ENCODE measurements at regions not wholly inside any gene's neighbourhood (a gene's known extent, or its start where the extent isn't known, plus 50 kb on each side); places are given as distances from the start of the nearest gene placed in this dataset.

DNA sequence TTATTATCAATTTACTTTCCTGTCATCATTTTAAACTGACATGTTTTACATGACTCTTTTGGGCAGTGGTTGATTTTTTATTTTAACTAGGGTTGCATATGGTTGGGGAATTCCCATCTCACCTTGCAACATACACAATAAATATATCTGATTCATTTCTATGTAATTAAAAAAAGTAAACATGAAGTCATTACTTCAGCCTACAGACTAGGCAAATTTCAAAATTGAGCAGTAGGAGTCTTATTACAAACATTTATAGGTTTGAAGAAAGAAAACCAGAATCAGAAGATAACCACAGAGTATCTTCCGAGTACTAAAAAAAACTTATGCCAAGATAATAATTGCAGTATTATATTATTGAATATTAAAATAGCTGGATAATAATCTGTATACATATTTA lies 377.0 kb upstream of the VRK2 start:
- no peak overlapping the region for H3K4me3 Mint-ChIP-seq
- no peak for DNase-seq (ENCODE audit: low spot score in 2 of 2, unreplicated experiment in 2 of 2)
- no peaks in the 10 kb centered on the region for H3K27me3 Mint-ChIP-seq (ENCODE audit: low read depth)
- no peaks in the 10 kb centered on the region for H3K4me1 Mint-ChIP-seq
- H3K27ac Mint-ChIP-seq, result no peak overlapping the region
- H3K36me3 Mint-ChIP-seq, result no peaks in the 10 kb centered on the region
- no peaks in the 10 kb centered on the region for H3K9me3 Mint-ChIP-seq
- TF ChIP-seq CTCF (IDR thresholded peaks at IDR 0.05; ENCODE audit: unreplicated experiment), result no peak

DNA sequence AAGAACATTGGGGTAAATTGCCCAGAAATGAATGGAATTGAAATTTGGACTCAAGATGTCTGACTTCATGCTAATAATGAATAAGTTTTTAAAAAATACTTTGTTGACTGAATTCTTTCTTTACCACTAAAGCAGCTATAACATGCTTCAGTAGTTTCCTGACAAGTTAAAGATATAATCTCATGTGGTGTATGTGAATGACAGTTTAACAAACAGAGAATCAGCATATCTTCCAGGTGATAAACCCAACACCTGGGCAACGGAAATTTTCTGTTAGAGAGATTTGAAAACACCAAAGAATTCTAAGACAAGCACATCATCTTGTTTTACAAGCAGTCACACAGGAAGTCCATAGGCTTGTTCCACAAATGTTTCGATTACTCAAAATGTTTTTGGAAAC lies 372.6 kb upstream of the VRK2 start:
- TF ChIP-seq CTCF (IDR thresholded peaks at IDR 0.05; ENCODE audit: unreplicated experiment), result no peak
- no peak for DNase-seq (ENCODE audit: low spot score in 2 of 2, unreplicated experiment in 2 of 2)
- Mint-ChIP-seq H3K27ac (no peak overlapping the region), H3K27me3 (ENCODE audit: low read depth) (no peaks in the 10 kb centered on the region), H3K4me3 (no peak overlapping the region), H3K36me3 (no peaks in the 10 kb centered on the region), H3K9me3 (no peaks in the 10 kb centered on the region), H3K4me1 (peaks cover 6% of the 10 kb centered on the region)

- TF ChIP-seq CTCF (IDR thresholded peaks at IDR 0.05; ENCODE audit: unreplicated experiment), result no peak
- Mint-ChIP-seq H3K27me3 (ENCODE audit: low read depth) (no peaks in the 10 kb centered on the region), H3K9me3 (no peaks in the 10 kb centered on the region), H3K27ac (no peak overlapping the region), H3K36me3 (no peaks in the 10 kb centered on the region), H3K4me3 (no peak overlapping the region), H3K4me1 (peaks cover 6% of the 10 kb centered on the region)
- no peak for DNase-seq (ENCODE audit: low spot score in 2 of 2, unreplicated experiment in 2 of 2)
Measured at GRCh38 chr2:57674743-57675142, 371.9 kb upstream of the VRK2 start.

GRCh38 chr2:57677296-57677695 lies 369.3 kb upstream of the VRK2 start:
- no peak overlapping the region for H3K4me3 Mint-ChIP-seq
- no peak overlapping the region for H3K27ac Mint-ChIP-seq
- no peak for TF ChIP-seq CTCF (IDR thresholded peaks at IDR 0.05; ENCODE audit: unreplicated experiment)
- H3K4me1 Mint-ChIP-seq, result peaks cover 6% of the 10 kb centered on the region
- DNase-seq (ENCODE audit: low spot score in 2 of 2, unreplicated experiment in 2 of 2), result no peak
- H3K36me3 Mint-ChIP-seq, result no peaks in the 10 kb centered on the region
- no peaks in the 10 kb centered on the region for H3K27me3 Mint-ChIP-seq (ENCODE audit: low read depth)
- no peaks in the 10 kb centered on the region for H3K9me3 Mint-ChIP-seq

GRCh38 chr2:57681650-57682049 lies 365.0 kb upstream of the VRK2 start:
- no peak overlapping the region for H3K4me3 Mint-ChIP-seq
- H3K4me1 Mint-ChIP-seq, result no peaks in the 10 kb centered on the region
- H3K9me3 Mint-ChIP-seq, result peaks cover 5% of the 10 kb centered on the region
- TF ChIP-seq CTCF (IDR thresholded peaks at IDR 0.05; ENCODE audit: unreplicated experiment), result no peak
- no peaks in the 10 kb centered on the region for H3K27me3 Mint-ChIP-seq (ENCODE audit: low read depth)
- DNase-seq (ENCODE audit: low spot score in 2 of 2, unreplicated experiment in 2 of 2), result no peak
- H3K36me3 Mint-ChIP-seq, result no peaks in the 10 kb centered on the region
- no peak overlapping the region for H3K27ac Mint-ChIP-seq

DNA sequence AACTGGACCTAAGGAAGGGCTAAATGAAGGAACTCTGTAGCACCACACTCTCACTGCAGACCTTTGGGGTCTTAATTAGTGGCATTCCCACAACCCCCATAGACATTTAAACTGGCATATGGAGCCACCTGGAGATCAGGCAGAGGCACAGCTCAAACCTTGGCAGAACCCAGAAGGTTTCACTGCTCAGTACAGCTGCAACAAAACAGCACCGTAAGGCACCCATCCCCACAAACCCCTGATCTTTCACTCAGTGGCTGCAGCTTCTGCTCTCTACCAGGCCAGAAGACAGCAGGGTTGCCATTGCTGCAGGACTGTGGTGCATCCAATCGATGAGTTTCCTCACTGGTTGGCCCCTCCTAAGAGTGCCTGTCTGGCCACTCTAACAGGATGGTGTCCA lies 361.6 kb upstream of the VRK2 start:
- Mint-ChIP-seq H3K9me3 (peaks cover 37% of the 10 kb centered on the region), H3K36me3 (peaks cover 4% of the 10 kb centered on the region), H3K4me3 (no peak overlapping the region), H3K4me1 (no peaks in the 10 kb centered on the region), H3K27ac (no peak overlapping the region), H3K27me3 (ENCODE audit: low read depth) (no peaks in the 10 kb centered on the region)
- TF ChIP-seq CTCF (IDR thresholded peaks at IDR 0.05; ENCODE audit: unreplicated experiment), result no peak
- no peak for DNase-seq (ENCODE audit: low spot score in 2 of 2, unreplicated experiment in 2 of 2)
